Activated naive CD4-positive, alpha-beta T cell treated with anti-CD3 and anti-CD28 coated beads, Interleukin-2, amount 50 U/mL, for 24 hours (primary cell): ENCODE measurements at regions not wholly inside any gene's neighbourhood (a gene's known extent, or its start where the extent isn't known, plus 50 kb on each side); places are given as distances from the start of the nearest gene placed in this dataset.

Experiments used
- H3K27ac Mint-ChIP-seq: one replicate; pipeline ENCODE4 v1.8.0; 2021; ENCODE audit warnings: mild to moderate bottlenecking, mixed read lengths
- H3K27me3 Mint-ChIP-seq: one replicate; pipeline ENCODE4 v1.8.0; 2021; ENCODE audit warnings: mixed read lengths
- H3K36me3 Mint-ChIP-seq: one replicate; pipeline ENCODE4 v1.8.0; 2021; ENCODE audit warnings: mixed read lengths
- H3K4me1 Mint-ChIP-seq: one replicate; pipeline ENCODE4 v1.8.0; 2021; ENCODE audit warnings: mixed read lengths
- H3K4me3 Mint-ChIP-seq: one replicate; pipeline ENCODE4 v1.8.0; 2021; ENCODE audit warnings: mild to moderate bottlenecking, mixed read lengths
- H3K9me3 Mint-ChIP-seq: one replicate; pipeline ENCODE4 v1.8.0; 2021; ENCODE audit warnings: mixed read lengths

GRCh38 chr2:9113916-9114315 lies 92.7 kb upstream of the ASAP2 start:
- Mint-ChIP-seq H3K27me3 (peaks cover 4% of the 10 kb centered on the region), H3K27ac (no peak overlapping the region), H3K9me3 (no peaks in the 10 kb centered on the region), H3K36me3 (no peaks in the 10 kb centered on the region), H3K4me3 (no peak overlapping the region), H3K4me1 (no peaks in the 10 kb centered on the region)

- Mint-ChIP-seq H3K9me3 (no peaks in the 10 kb centered on the region), H3K36me3 (no peaks in the 10 kb centered on the region), H3K27ac (no peak overlapping the region), H3K27me3 (peaks cover 4% of the 10 kb centered on the region), H3K4me3 (no peak overlapping the region), H3K4me1 (no peaks in the 10 kb centered on the region)
Observed at GRCh38 chr2:9113262-9113661, 93.3 kb upstream of the ASAP2 start.

- no peak overlapping the region for H3K4me3 Mint-ChIP-seq
- no peaks in the 10 kb centered on the region for H3K4me1 Mint-ChIP-seq
- peaks cover 4% of the 10 kb centered on the region for H3K27me3 Mint-ChIP-seq
- no peaks in the 10 kb centered on the region for H3K9me3 Mint-ChIP-seq
- no peaks in the 10 kb centered on the region for H3K36me3 Mint-ChIP-seq
- H3K27ac Mint-ChIP-seq: no peak overlapping the region
Observed at GRCh38 chr2:9112079-9112721, 94.4 kb upstream of the ASAP2 start.

GRCh38 chr2:9110893-9111569 lies 95.6 kb upstream of the ASAP2 start:
- H3K27ac Mint-ChIP-seq: no peak overlapping the region
- no peak overlapping the region for H3K4me3 Mint-ChIP-seq
- H3K4me1 Mint-ChIP-seq: no peaks in the 10 kb centered on the region
- H3K27me3 Mint-ChIP-seq: peaks cover 4% of the 10 kb centered on the region
- H3K9me3 Mint-ChIP-seq: no peaks in the 10 kb centered on the region
- H3K36me3 Mint-ChIP-seq: no peaks in the 10 kb centered on the region

- Mint-ChIP-seq H3K4me1 (no peaks in the 10 kb centered on the region), H3K4me3 (no peak overlapping the region)
Observed at GRCh38 chr2:9110346-9110884, 96.2 kb upstream of the ASAP2 start.

GRCh38 chr2:9109871-9110270 lies 96.7 kb upstream of the ASAP2 start:
- Mint-ChIP-seq H3K36me3 (no peaks in the 10 kb centered on the region), H3K4me1 (no peaks in the 10 kb centered on the region), H3K4me3 (no peak overlapping the region), H3K9me3 (no peaks in the 10 kb centered on the region), H3K27ac (no peak overlapping the region), H3K27me3 (peaks cover 4% of the 10 kb centered on the region)

More at GRCh38 chr2:9110346-9110884, 96.2 kb upstream of the ASAP2 start:
- no peaks in the 10 kb centered on the region for H3K36me3 Mint-ChIP-seq
- H3K27me3 Mint-ChIP-seq: peaks cover 4% of the 10 kb centered on the region
- H3K9me3 Mint-ChIP-seq: no peaks in the 10 kb centered on the region
- H3K27ac Mint-ChIP-seq: no peak overlapping the region

- Mint-ChIP-seq H3K36me3 (no peaks in the 10 kb centered on the region), H3K4me1 (no peaks in the 10 kb centered on the region), H3K4me3 (no peak overlapping the region), H3K27ac (no peak overlapping the region), H3K9me3 (no peaks in the 10 kb centered on the region), H3K27me3 (peaks cover 4% of the 10 kb centered on the region)
Observed at GRCh38 chr2:9108210-9108967, 98.2 kb upstream of the ASAP2 start.

- Mint-ChIP-seq H3K4me1 (no peaks in the 10 kb centered on the region), H3K36me3 (no peaks in the 10 kb centered on the region), H3K27ac (no peak overlapping the region), H3K27me3 (no peaks in the 10 kb centered on the region), H3K9me3 (no peaks in the 10 kb centered on the region), H3K4me3 (no peak overlapping the region)
Observed at GRCh38 chr2:9107168-9108025, 99.2 kb upstream of the ASAP2 start.

- Mint-ChIP-seq H3K36me3 (no peaks in the 10 kb centered on the region), H3K27ac (no peak overlapping the region), H3K9me3 (no peaks in the 10 kb centered on the region), H3K4me3 (no peak overlapping the region), H3K27me3 (no peaks in the 10 kb centered on the region), H3K4me1 (no peaks in the 10 kb centered on the region)
Observed at GRCh38 chr2:9106338-9107167, 100.1 kb upstream of the ASAP2 start.

- H3K9me3 Mint-ChIP-seq: no peaks in the 10 kb centered on the region
- H3K4me3 Mint-ChIP-seq: no peak overlapping the region
- H3K27ac Mint-ChIP-seq: no peak overlapping the region
- H3K36me3 Mint-ChIP-seq: no peaks in the 10 kb centered on the region
- no peaks in the 10 kb centered on the region for H3K27me3 Mint-ChIP-seq
- H3K4me1 Mint-ChIP-seq: no peaks in the 10 kb centered on the region
Observed at GRCh38 chr2:9105601-9106337, 100.8 kb upstream of the ASAP2 start.

- Mint-ChIP-seq H3K4me1 (peaks cover 6% of the 10 kb centered on the region), H3K27me3 (no peaks in the 10 kb centered on the region), H3K4me3 (no peak overlapping the region), H3K27ac (no peak overlapping the region), H3K36me3 (no peaks in the 10 kb centered on the region), H3K9me3 (no peaks in the 10 kb centered on the region)
Observed at GRCh38 chr2:9103663-9104277, 100.3 kb upstream of the MBOAT2 start.

- H3K4me1 Mint-ChIP-seq: peaks cover 6% of the 10 kb centered on the region
- no peaks in the 10 kb centered on the region for H3K36me3 Mint-ChIP-seq
- H3K9me3 Mint-ChIP-seq: no peaks in the 10 kb centered on the region
- no peak overlapping the region for H3K27ac Mint-ChIP-seq
- H3K4me3 Mint-ChIP-seq: no peak overlapping the region
- no peaks in the 10 kb centered on the region for H3K27me3 Mint-ChIP-seq
Observed at GRCh38 chr2:9102861-9103662, 99.6 kb upstream of the MBOAT2 start.

GRCh38 chr2:9101763-9102425 lies 98.4 kb upstream of the MBOAT2 start:
- no peak overlapping the region for H3K27ac Mint-ChIP-seq
- H3K27me3 Mint-ChIP-seq: peaks cover 1% of the 10 kb centered on the region
- H3K4me1 Mint-ChIP-seq: peaks cover 6% of the 10 kb centered on the region
- H3K36me3 Mint-ChIP-seq: no peaks in the 10 kb centered on the region
- no peak overlapping the region for H3K4me3 Mint-ChIP-seq
- H3K9me3 Mint-ChIP-seq: no peaks in the 10 kb centered on the region
